ENCODE measurements at regions not wholly inside any gene's neighbourhood (a gene's known extent, or its start where the extent isn't known, plus 50 kb on each side); places are given as distances from the start of the nearest gene placed in this dataset.

DNA sequence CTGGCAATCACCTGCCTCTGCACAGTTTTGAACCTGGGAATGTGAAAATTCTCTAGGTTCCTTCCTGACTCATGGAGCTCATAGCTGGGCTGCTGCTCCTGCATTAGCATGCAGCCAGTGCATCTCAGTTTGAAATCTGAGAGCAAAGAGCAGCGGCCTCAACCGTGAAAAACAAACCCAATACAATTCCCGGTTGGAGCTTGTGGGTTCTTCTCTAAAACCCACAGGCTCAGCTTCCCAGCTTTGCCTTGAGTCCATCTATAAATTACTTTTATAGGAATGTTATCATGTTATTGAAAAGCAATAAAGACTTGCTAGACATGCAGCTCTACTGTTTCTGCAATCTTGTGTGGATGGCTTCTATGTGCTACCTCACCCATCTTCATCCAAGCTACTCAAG lies 191.7 kb downstream of the CXCL12 start:
- H3K27me3 Mint-ChIP-seq = no peaks in the 10 kb centered on the region
- ChIA-PET CTCF (no interaction called here), POLR2A (no interaction called here)
- H3K27ac Mint-ChIP-seq = no peak overlapping the region
- H3K36me3 Mint-ChIP-seq (ENCODE audit: low read depth) = no peaks in the 10 kb centered on the region
- no peak for DNase-seq
- H3K9me3 Mint-ChIP-seq = no peaks in the 10 kb centered on the region
- no peak overlapping the region for H3K4me3 Mint-ChIP-seq
- H3K4me1 Mint-ChIP-seq = no peaks in the 10 kb centered on the region

DNA sequence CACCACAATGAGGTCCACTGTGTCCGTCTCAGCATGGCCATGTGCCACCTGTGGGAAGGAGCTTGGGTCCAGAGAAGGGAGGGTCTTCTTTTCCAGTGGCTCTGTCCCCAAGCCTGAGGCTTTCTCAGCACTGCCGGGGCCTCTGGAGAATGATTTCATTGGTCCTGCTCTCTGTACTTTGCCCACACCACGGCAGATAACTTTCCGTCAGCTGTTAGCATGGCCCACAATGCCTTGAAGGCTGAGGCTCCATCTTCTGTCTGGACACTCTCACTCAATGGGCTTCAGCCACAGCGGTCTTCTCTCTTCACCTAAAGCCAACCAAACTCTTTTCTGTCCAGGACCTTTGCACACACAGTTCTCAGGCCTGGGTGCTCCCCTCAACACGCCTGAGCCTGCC lies 192.5 kb downstream of the CXCL12 start:
- POLR2A ChIA-PET = no interaction called here
- CTCF ChIA-PET = no interaction called here
- no peak overlapping the region for H3K27ac Mint-ChIP-seq
- no peak for DNase-seq
- H3K9me3 Mint-ChIP-seq = no peaks in the 10 kb centered on the region
- no peaks in the 10 kb centered on the region for H3K36me3 Mint-ChIP-seq (ENCODE audit: low read depth)
- no peak overlapping the region for H3K4me3 Mint-ChIP-seq
- no peaks in the 10 kb centered on the region for H3K4me1 Mint-ChIP-seq
- H3K27me3 Mint-ChIP-seq = no peaks in the 10 kb centered on the region

DNA sequence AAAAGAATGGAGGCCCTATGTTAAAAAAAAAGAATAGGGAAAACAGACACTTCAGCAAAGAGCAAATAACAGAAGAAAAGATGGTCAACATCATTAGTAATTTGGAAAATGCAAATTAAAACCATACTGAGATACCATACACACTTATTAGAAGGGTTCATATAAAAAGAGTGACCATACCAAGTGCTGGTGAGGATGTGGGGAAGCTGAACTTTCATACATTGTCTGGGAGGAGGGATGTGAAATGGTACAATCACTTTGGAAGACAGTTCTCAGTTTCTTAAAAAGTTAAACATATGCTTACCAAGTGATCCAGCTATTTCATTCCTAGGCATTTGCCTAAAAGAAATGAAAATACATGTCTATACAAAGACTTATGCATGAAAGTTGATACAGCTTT lies 194.4 kb downstream of the CXCL12 start:
- POLR2A ChIA-PET = no interaction called here
- no peak for DNase-seq
- Mint-ChIP-seq H3K27me3 (no peaks in the 10 kb centered on the region), H3K4me3 (no peak overlapping the region), H3K9me3 (no peaks in the 10 kb centered on the region), H3K36me3 (ENCODE audit: low read depth) (no peaks in the 10 kb centered on the region), H3K4me1 (no peaks in the 10 kb centered on the region), H3K27ac (no peak overlapping the region)
- CTCF ChIA-PET = no interaction called here

DNA sequence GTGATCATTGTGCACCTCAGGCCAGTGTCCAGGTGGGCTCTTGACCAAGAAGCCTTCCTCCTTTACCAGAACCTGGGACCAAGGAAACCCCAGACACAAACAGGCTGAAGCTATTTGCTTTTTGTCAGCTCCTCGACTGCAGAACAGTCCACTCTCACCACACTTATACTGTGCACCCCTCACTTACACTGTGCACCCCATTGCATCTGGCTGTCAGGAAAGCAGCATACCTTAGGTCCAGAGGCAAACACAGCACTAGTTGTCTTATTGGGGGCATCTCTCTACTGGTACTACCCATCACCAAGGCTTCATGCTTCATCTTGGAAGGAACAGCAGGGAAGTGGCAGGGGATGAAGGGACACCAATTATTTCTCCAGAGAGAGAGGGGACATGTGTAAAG lies 198.1 kb downstream of the CXCL12 start:
- POLR2A ChIA-PET = no interaction called here
- H3K4me3 Mint-ChIP-seq = no peak overlapping the region
- DNase-seq = no peak
- H3K27me3 Mint-ChIP-seq = no peaks in the 10 kb centered on the region
- H3K27ac Mint-ChIP-seq = no peak overlapping the region
- H3K9me3 Mint-ChIP-seq = no peaks in the 10 kb centered on the region
- CTCF ChIA-PET = no interaction called here
- H3K4me1 Mint-ChIP-seq = no peaks in the 10 kb centered on the region
- H3K36me3 Mint-ChIP-seq (ENCODE audit: low read depth) = no peaks in the 10 kb centered on the region

DNA sequence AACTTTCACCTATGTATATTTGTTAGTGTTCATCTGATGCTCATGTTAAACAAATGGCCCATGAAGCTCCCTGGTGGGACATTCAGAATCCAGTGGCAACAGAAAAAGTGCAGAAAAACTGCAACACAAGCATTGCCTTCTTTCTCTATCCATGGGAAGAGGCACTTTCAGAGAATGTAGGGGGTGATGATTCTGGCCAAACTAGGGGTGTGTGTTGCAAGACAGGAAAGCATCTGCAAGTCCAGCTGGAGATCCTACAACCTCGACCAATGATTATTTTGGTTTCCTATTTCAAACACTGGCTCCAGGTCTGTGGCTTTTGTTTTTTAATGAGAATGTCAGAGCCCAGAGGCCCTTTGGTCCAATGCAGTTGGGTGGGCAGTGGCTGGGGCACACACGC lies 198.7 kb downstream of the CXCL12 start:
- Mint-ChIP-seq H3K27ac (no peak overlapping the region), H3K27me3 (no peaks in the 10 kb centered on the region), H3K9me3 (no peaks in the 10 kb centered on the region), H3K4me3 (no peak overlapping the region), H3K36me3 (ENCODE audit: low read depth) (no peaks in the 10 kb centered on the region), H3K4me1 (no peaks in the 10 kb centered on the region)
- ChIA-PET CTCF (no interaction called here), POLR2A (no interaction called here)
- DNase-seq = no peak

GRCh38 chr10:44185315-44185666 lies 199.6 kb downstream of the CXCL12 start:
- no peaks in the 10 kb centered on the region for H3K9me3 Mint-ChIP-seq
- ChIA-PET CTCF (no interaction called here), POLR2A (interaction anchor here (0.7 kb wide), 1 partner anchor 199 kb away, joined by 3 read pairs; no protein-coding TSS in a partner anchor)
- H3K4me3 Mint-ChIP-seq = no peak overlapping the region
- H3K4me1 Mint-ChIP-seq = no peaks in the 10 kb centered on the region
- H3K27me3 Mint-ChIP-seq = no peaks in the 10 kb centered on the region
- H3K36me3 Mint-ChIP-seq (ENCODE audit: low read depth) = no peaks in the 10 kb centered on the region
- H3K27ac Mint-ChIP-seq = no peak overlapping the region
- no peak for DNase-seq

DNA sequence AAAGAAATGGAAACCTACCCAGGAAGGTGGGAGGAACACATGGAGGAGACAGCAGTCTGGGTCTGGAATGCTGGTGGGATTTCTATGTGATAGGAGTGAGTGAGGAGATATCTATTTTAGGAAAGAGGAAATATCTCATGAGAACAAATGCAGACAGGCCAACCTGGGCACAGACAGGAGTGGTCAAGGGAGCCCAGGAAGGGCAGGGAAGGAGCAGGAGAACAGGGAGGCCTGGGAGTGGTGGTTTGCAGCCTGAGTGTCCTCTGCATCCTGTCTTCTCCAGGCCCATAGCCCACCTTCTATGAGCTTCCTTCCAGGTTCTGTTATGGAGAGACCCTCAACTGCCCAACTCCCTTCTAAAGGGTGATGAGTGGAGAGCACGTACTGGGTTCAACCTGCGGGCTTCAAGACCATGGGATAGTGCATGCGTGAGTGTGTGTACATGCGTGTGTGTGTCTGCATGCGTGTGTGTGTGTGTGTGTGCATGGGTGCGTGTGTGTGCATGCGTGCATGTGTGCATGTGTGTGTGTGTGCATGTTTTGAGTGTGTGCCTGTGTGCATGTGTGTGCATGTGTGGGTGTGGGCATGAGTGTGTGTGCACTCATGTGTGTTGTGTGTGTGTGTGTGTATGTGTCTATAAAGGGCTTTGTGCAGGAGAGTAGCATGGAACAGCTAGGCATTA lies 200.1 kb downstream of the CXCL12 start:
- H3K9me3 Mint-ChIP-seq = no peaks in the 10 kb centered on the region
- DNase-seq = no peak
- CTCF ChIA-PET = no interaction called here
- H3K27me3 Mint-ChIP-seq = no peaks in the 10 kb centered on the region
- POLR2A ChIA-PET = interaction anchor here (0.7 kb wide), 1 partner anchor 200 kb away, joined by 3 read pairs; no protein-coding TSS in a partner anchor
- H3K27ac Mint-ChIP-seq = no peak overlapping the region
- H3K4me1 Mint-ChIP-seq = no peaks in the 10 kb centered on the region
- no peaks in the 10 kb centered on the region for H3K36me3 Mint-ChIP-seq (ENCODE audit: low read depth)
- H3K4me3 Mint-ChIP-seq = no peak overlapping the region

DNA sequence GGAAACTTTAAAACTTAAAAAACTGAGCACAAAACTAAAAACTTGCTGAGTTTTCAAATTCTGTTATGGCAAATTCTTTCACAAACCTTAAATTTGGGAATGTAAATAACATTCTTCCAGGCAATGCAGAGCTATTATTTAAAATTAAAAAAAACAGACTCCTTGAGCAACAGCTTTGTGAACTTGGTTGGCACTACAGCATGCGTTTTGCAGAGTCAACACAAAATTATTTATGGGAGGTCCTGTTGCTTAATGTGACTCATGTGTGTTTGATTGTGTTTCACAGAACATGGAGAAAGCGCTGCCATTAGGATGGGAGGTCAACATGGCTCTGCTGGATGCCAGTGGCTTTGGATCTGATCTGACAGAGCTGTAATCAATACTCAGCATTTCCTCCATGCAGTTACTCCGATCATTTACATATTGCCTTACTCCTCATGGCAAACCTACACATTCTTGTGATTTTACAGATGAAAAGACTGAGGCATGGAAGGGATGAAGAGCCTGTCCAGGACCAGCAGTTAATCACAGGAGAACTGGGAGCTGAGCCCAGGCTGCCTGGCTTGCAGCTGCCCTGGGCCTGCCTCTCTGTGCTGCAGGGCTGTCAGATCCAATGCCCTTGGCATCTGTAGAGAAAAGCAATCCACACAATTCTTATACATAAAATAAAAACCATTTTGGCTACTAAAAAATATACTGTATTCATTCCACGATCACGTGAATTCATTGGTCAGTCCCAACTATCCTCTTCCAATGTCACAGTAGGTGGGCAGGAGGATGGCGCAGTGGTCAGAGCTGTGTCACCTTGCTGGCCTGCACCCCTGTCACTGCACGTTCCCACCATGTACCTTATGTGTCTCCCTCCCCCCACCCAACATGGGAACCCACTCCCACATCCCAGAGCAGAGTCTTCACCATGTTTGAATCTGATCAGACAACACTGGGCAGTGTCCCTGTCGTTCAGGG lies 200.9 kb downstream of the CXCL12 start:
- H3K36me3 Mint-ChIP-seq (ENCODE audit: low read depth) = no peaks in the 10 kb centered on the region
- no peaks in the 10 kb centered on the region for H3K27me3 Mint-ChIP-seq
- H3K27ac Mint-ChIP-seq = no peak overlapping the region
- no peak overlapping the region for H3K4me3 Mint-ChIP-seq
- no peaks in the 10 kb centered on the region for H3K4me1 Mint-ChIP-seq
- POLR2A ChIA-PET = no interaction called here
- no peaks in the 10 kb centered on the region for H3K9me3 Mint-ChIP-seq
- no peak for DNase-seq
- CTCF ChIA-PET = no interaction called here

DNA sequence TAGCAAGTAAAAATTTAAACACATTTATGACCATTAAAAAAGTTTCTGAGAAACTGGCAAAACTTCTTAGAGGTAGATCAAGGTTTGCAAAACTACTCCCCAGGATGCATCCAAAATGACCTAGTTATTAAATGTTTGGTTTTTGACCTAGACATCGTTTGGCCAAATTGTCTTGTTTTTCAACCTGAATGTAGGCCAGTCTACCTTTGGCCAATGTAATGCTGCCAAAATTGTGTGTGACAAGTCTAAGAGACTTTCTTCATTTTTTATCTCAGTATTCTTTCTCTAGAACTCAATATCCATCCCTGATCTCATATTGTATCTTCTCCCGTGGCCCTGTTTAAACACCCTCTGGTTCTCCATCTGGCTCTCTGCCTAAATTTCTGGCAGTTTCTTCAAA lies 202.0 kb downstream of the CXCL12 start:
- ChIA-PET POLR2A (no interaction called here), CTCF (no interaction called here)
- no peak for DNase-seq
- Mint-ChIP-seq H3K27me3 (no peaks in the 10 kb centered on the region), H3K36me3 (ENCODE audit: low read depth) (no peaks in the 10 kb centered on the region), H3K9me3 (no peaks in the 10 kb centered on the region), H3K4me3 (no peak overlapping the region), H3K4me1 (no peaks in the 10 kb centered on the region), H3K27ac (no peak overlapping the region)

DNA sequence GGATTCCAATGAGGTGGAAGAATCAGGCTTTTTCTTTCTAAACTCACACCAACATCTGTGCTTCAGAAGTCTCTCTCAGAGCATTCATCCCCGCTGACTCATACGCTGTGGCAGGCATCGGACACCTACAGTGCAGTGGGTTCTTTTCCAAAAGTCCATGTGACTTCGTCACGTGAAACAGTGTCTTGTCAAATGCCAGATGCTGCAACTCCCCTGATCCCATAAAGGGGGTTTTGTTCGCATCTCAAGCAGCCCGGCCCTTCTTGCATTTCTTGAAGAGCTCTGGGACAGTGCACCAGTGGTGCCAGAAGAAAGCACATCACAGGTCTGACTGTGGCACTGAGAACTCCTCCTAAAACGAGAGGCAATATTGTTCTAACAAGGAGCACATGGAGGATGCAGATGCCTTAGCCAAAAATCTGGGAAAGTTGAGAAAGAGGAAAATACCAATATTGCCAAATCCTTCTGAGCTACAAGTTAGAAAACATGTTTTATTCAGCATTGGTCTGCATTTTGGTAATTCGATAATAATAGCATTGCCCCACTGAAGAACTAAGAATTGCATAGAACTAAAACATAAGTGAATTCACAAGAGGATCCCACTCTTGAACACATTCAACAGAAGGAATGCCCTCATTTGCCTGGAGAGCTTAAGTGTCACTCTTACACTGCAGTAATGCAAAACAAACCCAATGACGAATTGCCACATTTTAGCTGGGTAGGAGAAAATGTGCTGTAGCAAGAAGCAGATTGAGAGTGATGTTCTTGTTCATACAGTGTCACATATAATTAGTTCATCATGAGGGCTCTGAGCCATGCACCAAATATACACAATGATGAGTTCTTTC lies 204.4 kb downstream of the CXCL12 start:
- H3K4me1 Mint-ChIP-seq = no peaks in the 10 kb centered on the region
- H3K36me3 Mint-ChIP-seq (ENCODE audit: low read depth) = no peaks in the 10 kb centered on the region
- ChIA-PET CTCF (no interaction called here), POLR2A (no interaction called here)
- no peak overlapping the region for H3K27ac Mint-ChIP-seq
- H3K4me3 Mint-ChIP-seq = no peak overlapping the region
- no peaks in the 10 kb centered on the region for H3K9me3 Mint-ChIP-seq
- H3K27me3 Mint-ChIP-seq = no peaks in the 10 kb centered on the region
- DNase-seq = no peak

GRCh38 chr10:44178856-44179255 lies 206.0 kb downstream of the CXCL12 start:
- Mint-ChIP-seq H3K4me1 (no peaks in the 10 kb centered on the region), H3K27ac (no peak overlapping the region), H3K9me3 (no peaks in the 10 kb centered on the region), H3K27me3 (no peaks in the 10 kb centered on the region), H3K36me3 (ENCODE audit: low read depth) (no peaks in the 10 kb centered on the region), H3K4me3 (no peak overlapping the region)
- no peak for DNase-seq
- CTCF ChIA-PET = interaction anchor here (0.6 kb wide), 1 partner anchor 490 kb away, joined by 5 read pairs; no protein-coding TSS in a partner anchor
- POLR2A ChIA-PET = no interaction called here

DNA sequence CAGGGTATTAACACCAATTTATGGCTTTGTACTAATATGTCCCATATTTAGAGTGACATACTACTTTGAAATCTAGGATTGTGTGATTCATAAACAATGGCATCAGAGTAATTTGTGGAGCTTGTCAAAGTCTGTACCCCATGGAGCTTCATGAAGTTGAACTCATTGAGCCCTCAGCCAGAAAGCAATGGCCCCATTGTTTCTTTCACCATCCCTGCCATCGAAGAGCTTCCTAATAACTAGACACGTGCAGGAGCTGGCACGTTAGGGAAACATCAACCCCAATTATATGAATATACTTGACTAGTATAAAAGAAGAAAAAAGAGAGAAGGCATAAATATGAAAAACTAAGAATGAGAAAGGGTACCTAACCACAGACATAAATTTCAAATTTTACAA lies 206.6 kb downstream of the CXCL12 start:
- H3K27me3 Mint-ChIP-seq = no peaks in the 10 kb centered on the region

GRCh38 chr10:44177610-44178009 lies 207.3 kb downstream of the CXCL12 start:
- Mint-ChIP-seq H3K4me1 (no peaks in the 10 kb centered on the region), H3K27ac (no peak overlapping the region), H3K4me3 (no peak overlapping the region), H3K36me3 (ENCODE audit: low read depth) (no peaks in the 10 kb centered on the region), H3K27me3 (no peaks in the 10 kb centered on the region), H3K9me3 (no peaks in the 10 kb centered on the region)
- POLR2A ChIA-PET = no interaction called here
- CTCF ChIA-PET = no interaction called here
- no peak for DNase-seq

More for the DNA sequence above, 206.6 kb downstream of the CXCL12 start:
- ChIA-PET POLR2A (no interaction called here), CTCF (interaction anchor here (0.6 kb wide), 1 partner anchor 489 kb away, joined by 5 read pairs; no protein-coding TSS in a partner anchor)
- no peaks in the 10 kb centered on the region for H3K4me1 Mint-ChIP-seq
- H3K9me3 Mint-ChIP-seq = no peaks in the 10 kb centered on the region
- no peaks in the 10 kb centered on the region for H3K36me3 Mint-ChIP-seq (ENCODE audit: low read depth)
- no peak overlapping the region for H3K27ac Mint-ChIP-seq
- H3K4me3 Mint-ChIP-seq = no peak overlapping the region
- no peak for DNase-seq
